T-cell (primary cell): ENCODE measurements at regions not wholly inside any gene's neighbourhood (a gene's known extent, or its start where the extent isn't known, plus 50 kb on each side); places are given as distances from the start of the nearest gene placed in this dataset.

Experiments
- ATAC-seq, 4 experiments: fragments of 200-7000 bp in 3 of 4; fragments of 150-1000 bp in 1 of 4; cut with Tn5 transposase; replicated peaks in 1 of 4; 1 replicate in 3 of 4; 2 replicates in 1 of 4; pipeline ENCODE4 v1.10.0; 2021; ENCODE audit warnings: moderate library complexity in 3 of 4, mild to moderate bottlenecking in 2 of 4, moderate number of reproducible peaks in 1 of 4
- CTCF ChIA-PET, 2 donors: fragments of 300-600 bp; sonication (Branson Sonifier 250); formaldehyde crosslinking; loops; one replicate each; lab custom pipeline; 2022; ENCODE audit warnings: antibody characterized with exemption in 2 of 2; lab: Charles Lee
- POLR2A ChIA-PET, 2 donors: fragments of 300-600 bp; sonication (Branson Sonifier 250); formaldehyde crosslinking; loops; one replicate each; lab custom pipeline; 2022; ENCODE audit warnings: antibody characterized with exemption in 2 of 2; lab: Charles Lee
- DNase-seq, 35 experiments: peaks; one replicate each; pipeline versions ENCODE4 v3.0.0 to v3.0.0-alpha.2; 2013 to 2023
- H3K27ac ChIP-seq: one replicate; pipeline ENCODE4 v1.5.1; 2013; ENCODE audit warnings: low read length
- H3K27me3 ChIP-seq, 2 experiments: replicated peaks in 1 of 2; 1 replicate in 1 of 2; 2 replicates in 1 of 2; pipeline versions ENCODE4 v1.6.1 to v1.7.0; 2013; ENCODE audit warnings: low read length in 1 of 2, mixed read lengths in 1 of 2; ENCODE audit not compliant: control insufficient read depth in 2 of 2, insufficient read depth in 2 of 2; ENCODE audit errors: extremely low read depth in 1 of 2
- H3K36me3 ChIP-seq, 2 donors: 1 replicate in 1 of 2; 2 replicates in 1 of 2; pipeline versions ENCODE4 v1.6.1 to v1.7.0; 2013; ENCODE audit warnings: low read length in 1 of 2; ENCODE audit not compliant: control insufficient read depth in 2 of 2, insufficient read depth in 1 of 2; ENCODE audit errors: extremely low read depth in 1 of 2
- H3K4me1 ChIP-seq, 2 experiments: 1 replicate in 1 of 2; 2 replicates in 1 of 2; pipeline versions ENCODE4 v1.6.1 to v1.7.0; 2013; ENCODE audit warnings: low read length in 2 of 2, mixed read lengths in 1 of 2; ENCODE audit not compliant: insufficient read depth in 2 of 2, control insufficient read depth in 1 of 2; ENCODE audit errors: extremely low read depth in 1 of 2
- H3K4me3 ChIP-seq, 2 donors: 1 replicate in 1 of 2; 2 replicates in 1 of 2; pipeline versions ENCODE4 v1.5.1 to v1.7.0; 2013; ENCODE audit warnings: mild to moderate bottlenecking in 2 of 2, low read length in 1 of 2, moderate library complexity in 1 of 2; ENCODE audit not compliant: control insufficient read depth in 1 of 2; ENCODE audit errors: extremely low read depth in 1 of 2
- H3K9me3 ChIP-seq: 2 replicates; pipeline ENCODE4 v1.7.0; 2013
- H3K27ac Mint-ChIP-seq, 2 donors: one replicate each; pipeline ENCODE4 v1.8.0; 2020 to 2021; ENCODE audit warnings: mild to moderate bottlenecking in 2 of 2, mixed read lengths in 2 of 2
- H3K27me3 Mint-ChIP-seq, 2 donors: one replicate each; pipeline ENCODE4 v1.8.0; 2021 to 2022; ENCODE audit warnings: mixed read lengths in 2 of 2
- H3K36me3 Mint-ChIP-seq: one replicate; pipeline ENCODE4 v1.8.0; 2021; ENCODE audit warnings: mixed read lengths
- H3K4me1 Mint-ChIP-seq, 3 donors: one replicate each; pipeline ENCODE4 v1.8.0; 2020 to 2022; ENCODE audit warnings: mixed read lengths in 3 of 3, mild to moderate bottlenecking in 1 of 3
- H3K4me3 Mint-ChIP-seq, 3 donors: one replicate each; pipeline ENCODE4 v1.8.0; 2020 to 2022; ENCODE audit warnings: mild to moderate bottlenecking in 3 of 3, mixed read lengths in 3 of 3, moderate library complexity in 3 of 3
- H3K9me3 Mint-ChIP-seq, 3 donors: one replicate each; pipeline ENCODE4 v1.8.0; 2020 to 2022; ENCODE audit warnings: mixed read lengths in 3 of 3
- WGBS: methylation state at CpG from one replicate; pipeline ENCODE4 v1.1.5; 2013; ENCODE audit warnings: missing lambda C conversion rate; ENCODE audit not compliant: insufficient coverage; 5-methylcytosine and 5-hydroxymethylcytosine counted together

- 76% methylated on average over 6 of the region's 6 CpGs for WGBS
These were observed 164.1 kb downstream of the GLI2 start for GRCh38 chr2:120899771-120900170.

GRCh38 chr2:120901201-120901600 is 165.5 kb downstream of the GLI2 start:
- POLR2A ChIA-PET: no interaction called here
- peaks cover 0 to 2% of the 10 kb centered on the region in 2 donors for H3K27me3 Mint-ChIP-seq

More at GRCh38 chr2:120899771-120900170, 164.1 kb downstream of the GLI2 start:
- H3K27me3 Mint-ChIP-seq: peaks cover 0 to 2% of the 10 kb centered on the region in 2 donors
- POLR2A ChIA-PET: no interaction called here
- H3K36me3 Mint-ChIP-seq: no peaks in the 10 kb centered on the region
- H3K4me1 Mint-ChIP-seq: no peaks in the 10 kb centered on the region
- no peaks in the 10 kb centered on the region for H3K36me3 ChIP-seq
- DNase-seq (no peak), ATAC-seq (no peak)
- H3K27ac ChIP-seq: no peak overlapping the region
- H3K4me1 ChIP-seq: no peaks in the 10 kb centered on the region
- no peaks in the 10 kb centered on the region for H3K9me3 Mint-ChIP-seq
- H3K4me3 ChIP-seq: no peak overlapping the region
- CTCF ChIA-PET: no interaction called here
- no peak overlapping the region for H3K4me3 Mint-ChIP-seq
- no peak overlapping the region for H3K27ac Mint-ChIP-seq
- H3K9me3 ChIP-seq: no peaks in the 10 kb centered on the region
- peaks cover 0 to 4% of the 10 kb centered on the region in 2 experiments for H3K27me3 ChIP-seq

GRCh38 chr2:120902592-120902991 is 166.9 kb downstream of the GLI2 start:
- ChIA-PET CTCF (no interaction called here), POLR2A (no interaction called here)
- ATAC-seq (no peak), DNase-seq (no peak)
- Histone ChIP-seq H3K4me3 (no peak overlapping the region), H3K9me3 (no peaks in the 10 kb centered on the region), H3K36me3 (no peaks in the 10 kb centered on the region), H3K27ac (no peak overlapping the region), H3K4me1 (no peaks in the 10 kb centered on the region), H3K27me3 (peaks cover 0 to 6% of the 10 kb centered on the region in 2 experiments)
- peaks cover 5 to 6% of the 10 kb centered on the region in 2 donors for H3K27me3 Mint-ChIP-seq
- no peaks in the 10 kb centered on the region for H3K36me3 Mint-ChIP-seq
- no peaks in the 10 kb centered on the region for H3K9me3 Mint-ChIP-seq
- H3K27ac Mint-ChIP-seq: no peak overlapping the region
- H3K4me3 Mint-ChIP-seq: no peak overlapping the region
- WGBS: no CpG with 5 or more reads among the region's 2 CpGs
- H3K4me1 Mint-ChIP-seq: no peaks in the 10 kb centered on the region

More at GRCh38 chr2:120901201-120901600, 165.5 kb downstream of the GLI2 start:
- CTCF ChIA-PET: interaction anchor here in 1 of 2 donors (0.6 kb wide), 1 partner anchor 297 kb away, joined by 3 read pairs; no protein-coding TSS in a partner anchor
- no peak overlapping the region for H3K27ac Mint-ChIP-seq
- no peak overlapping the region for H3K4me3 Mint-ChIP-seq
- no peaks in the 10 kb centered on the region for H3K36me3 ChIP-seq
- H3K4me1 ChIP-seq: no peaks in the 10 kb centered on the region
- peaks cover 0 to 5% of the 10 kb centered on the region in 2 experiments for H3K27me3 ChIP-seq
- no peaks in the 10 kb centered on the region for H3K9me3 Mint-ChIP-seq
- no peaks in the 10 kb centered on the region for H3K36me3 Mint-ChIP-seq
- no peak overlapping the region for H3K27ac ChIP-seq
- H3K4me1 Mint-ChIP-seq: no peaks in the 10 kb centered on the region
- H3K9me3 ChIP-seq: no peaks in the 10 kb centered on the region
- no peak overlapping the region for H3K4me3 ChIP-seq
- DNase-seq: no peak
- WGBS: 100% methylated on average over 1 of the region's 7 CpGs
- ATAC-seq: no peak

GRCh38 chr2:120904379-120904778 is 168.7 kb downstream of the GLI2 start:
- H3K27me3 ChIP-seq: peaks cover 0 to 8% of the 10 kb centered on the region in 2 experiments
- ChIA-PET POLR2A (no interaction called here), CTCF (no interaction called here)
- no peak for ATAC-seq
- Mint-ChIP-seq H3K27me3 (peaks cover 5 to 6% of the 10 kb centered on the region in 2 donors), H3K4me3 (no peak overlapping the region), H3K9me3 (no peaks in the 10 kb centered on the region), H3K4me1 (no peaks in the 10 kb centered on the region), H3K27ac (no peak overlapping the region), H3K36me3 (no peaks in the 10 kb centered on the region)
- no peaks in the 10 kb centered on the region for H3K9me3 ChIP-seq
- H3K4me1 ChIP-seq: no peaks in the 10 kb centered on the region
- no peak overlapping the region for H3K4me3 ChIP-seq
- DNase-seq: no peak
- 76% methylated on average over 7 of the region's 8 CpGs for WGBS
- H3K36me3 ChIP-seq: no peaks in the 10 kb centered on the region
- H3K27ac ChIP-seq: no peak overlapping the region

- CTCF ChIA-PET: no interaction called here
- no peak overlapping the region for H3K27ac Mint-ChIP-seq
- no peak for ATAC-seq
- H3K27ac ChIP-seq: no peak overlapping the region
- no peak overlapping the region for H3K4me3 Mint-ChIP-seq
- H3K4me3 ChIP-seq: no peak overlapping the region
- H3K36me3 ChIP-seq: no peaks in the 10 kb centered on the region
- H3K27me3 Mint-ChIP-seq: peaks cover 5 to 6% of the 10 kb centered on the region in 2 donors
- no peak for DNase-seq
- no peaks in the 10 kb centered on the region for H3K4me1 Mint-ChIP-seq
- no peaks in the 10 kb centered on the region for H3K4me1 ChIP-seq
- POLR2A ChIA-PET: no interaction called here
- no peaks in the 10 kb centered on the region for H3K36me3 Mint-ChIP-seq
- 80% methylated on average over 2 of the region's 5 CpGs for WGBS
- no peaks in the 10 kb centered on the region for H3K9me3 ChIP-seq
- no peaks in the 10 kb centered on the region for H3K9me3 Mint-ChIP-seq
- peaks cover 0 to 8% of the 10 kb centered on the region in 2 experiments for H3K27me3 ChIP-seq
These were observed 169.2 kb downstream of the GLI2 start for GRCh38 chr2:120904830-120905234.

- DNase-seq (no peak), ATAC-seq (no peak)
- Histone ChIP-seq H3K4me3 (no peak overlapping the region), H3K4me1 (no peaks in the 10 kb centered on the region), H3K9me3 (no peaks in the 10 kb centered on the region), H3K27me3 (peaks cover 0 to 8% of the 10 kb centered on the region in 2 experiments), H3K36me3 (no peaks in the 10 kb centered on the region), H3K27ac (no peak overlapping the region)
- 59% methylated on average over 2 of the region's 5 CpGs for WGBS
- ChIA-PET POLR2A (no interaction called here), CTCF (no interaction called here)
- no peak overlapping the region for H3K4me3 Mint-ChIP-seq
- peaks cover 5 to 6% of the 10 kb centered on the region in 2 donors for H3K27me3 Mint-ChIP-seq
- no peaks in the 10 kb centered on the region for H3K4me1 Mint-ChIP-seq
- H3K27ac Mint-ChIP-seq: no peak overlapping the region
- no peaks in the 10 kb centered on the region for H3K36me3 Mint-ChIP-seq
- H3K9me3 Mint-ChIP-seq: no peaks in the 10 kb centered on the region
These were observed 169.6 kb downstream of the GLI2 start for GRCh38 chr2:120905298-120905697.
